ENCODE measurements at regions not wholly inside any gene's neighbourhood (a gene's known extent, or its start where the extent isn't known, plus 50 kb on each side); places are given as distances from the start of the nearest gene placed in this dataset.

DNA sequence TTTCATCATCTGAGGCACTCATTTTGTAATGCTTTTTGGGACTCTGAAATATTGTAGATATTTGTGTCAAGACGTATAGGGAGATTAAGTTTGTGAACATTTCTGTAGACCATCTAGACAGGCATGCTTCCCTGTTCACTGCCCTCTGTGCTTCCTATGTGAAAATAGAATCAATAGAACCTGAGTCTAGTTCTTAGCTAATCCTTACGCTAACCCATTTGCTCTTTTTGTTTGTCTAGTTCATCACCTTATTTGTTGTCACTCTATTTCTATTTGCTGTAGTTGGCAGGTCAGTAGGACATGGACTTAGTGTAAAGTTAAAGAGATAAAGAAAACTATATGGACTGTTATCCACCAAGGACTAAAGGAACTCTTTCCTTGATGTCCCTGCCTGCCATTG is 1755.2 kb downstream of the C4orf33 start:
- ChIA-PET CTCF (no interaction called here), POLR2A (no interaction called here)
- H3K4me3 Mint-ChIP-seq = no peak overlapping the region
- TF ChIP-seq, protein P1, sequence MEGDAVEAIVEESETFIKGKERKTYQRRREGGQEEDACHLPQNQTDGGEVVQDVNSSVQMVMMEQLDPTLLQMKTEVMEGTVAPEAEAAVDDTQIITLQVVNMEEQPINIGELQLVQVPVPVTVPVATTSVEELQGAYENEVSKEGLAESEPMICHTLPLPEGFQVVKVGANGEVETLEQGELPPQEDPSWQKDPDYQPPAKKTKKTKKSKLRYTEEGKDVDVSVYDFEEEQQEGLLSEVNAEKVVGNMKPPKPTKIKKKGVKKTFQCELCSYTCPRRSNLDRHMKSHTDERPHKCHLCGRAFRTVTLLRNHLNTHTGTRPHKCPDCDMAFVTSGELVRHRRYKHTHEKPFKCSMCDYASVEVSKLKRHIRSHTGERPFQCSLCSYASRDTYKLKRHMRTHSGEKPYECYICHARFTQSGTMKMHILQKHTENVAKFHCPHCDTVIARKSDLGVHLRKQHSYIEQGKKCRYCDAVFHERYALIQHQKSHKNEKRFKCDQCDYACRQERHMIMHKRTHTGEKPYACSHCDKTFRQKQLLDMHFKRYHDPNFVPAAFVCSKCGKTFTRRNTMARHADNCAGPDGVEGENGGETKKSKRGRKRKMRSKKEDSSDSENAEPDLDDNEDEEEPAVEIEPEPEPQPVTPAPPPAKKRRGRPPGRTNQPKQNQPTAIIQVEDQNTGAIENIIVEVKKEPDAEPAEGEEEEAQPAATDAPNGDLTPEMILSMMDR (IDR thresholded peaks at IDR 0.05) = no peak
- H3K4me3 ChIP-seq (ENCODE audit: low read length) = no peak overlapping the region
- H3K27ac ChIP-seq (ENCODE audit: low read depth in 1 of 2, low read length in 2 of 2) = no peak overlapping the region
- no peaks in the 10 kb centered on the region for H3K4me1 ChIP-seq (ENCODE audit: insufficient read depth, low read length)
- H3K36me3 Mint-ChIP-seq (ENCODE audit: low read depth) = no peaks in the 10 kb centered on the region
- DNase-seq (no peak), ATAC-seq (ENCODE audit: poor library complexity) (no peak)
- peaks cover 2% of the 10 kb centered on the region for H3K9me3 Mint-ChIP-seq
- no peaks in the 10 kb centered on the region for H3K27me3 ChIP-seq (ENCODE audit: control insufficient read depth in 1 of 2, insufficient read depth in 2 of 2, low read length in 2 of 2)
- no peaks in the 10 kb centered on the region for H3K27me3 Mint-ChIP-seq
- H3K27ac Mint-ChIP-seq = no peak overlapping the region
- no peaks in the 10 kb centered on the region for H3K36me3 ChIP-seq (ENCODE audit: insufficient read depth, low read length)
- peaks cover 5% of the 10 kb centered on the region in 2 experiments for H3K9me3 ChIP-seq (ENCODE audit: control insufficient read depth in 1 of 2, insufficient read depth in 1 of 2, low read length in 2 of 2)
- no peaks in the 10 kb centered on the region for H3K4me1 Mint-ChIP-seq (ENCODE audit: low read depth)
- intact Hi-C loops (cut with DNase I, micrococcal nuclease) = no loop called here

DNA sequence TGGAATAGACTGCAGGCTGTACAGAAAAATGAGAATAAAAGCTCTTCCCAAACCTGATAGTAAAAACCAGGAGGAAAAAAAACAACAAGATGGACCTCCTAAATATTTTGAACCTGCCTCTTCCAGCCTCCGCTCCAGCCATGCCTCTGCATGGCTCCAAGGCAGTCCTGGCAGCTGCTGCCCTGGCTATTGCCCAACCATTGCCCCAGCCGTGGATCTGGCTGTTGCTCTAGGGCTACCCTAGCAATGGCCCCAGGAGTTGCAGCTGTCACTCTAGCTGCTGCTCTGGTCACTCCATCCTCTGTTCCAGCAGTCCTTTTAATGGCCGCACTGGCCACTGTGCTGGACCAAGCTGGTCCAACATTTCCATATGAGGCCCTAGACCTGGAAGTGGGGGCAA is 1756.0 kb downstream of the C4orf33 start:
- H3K36me3 Mint-ChIP-seq (ENCODE audit: low read depth) = no peaks in the 10 kb centered on the region
- H3K4me1 Mint-ChIP-seq (ENCODE audit: low read depth) = no peaks in the 10 kb centered on the region
- ATAC-seq (ENCODE audit: poor library complexity) = no peak
- peaks cover 5% of the 10 kb centered on the region in 2 experiments for H3K9me3 ChIP-seq (ENCODE audit: control insufficient read depth in 1 of 2, insufficient read depth in 1 of 2, low read length in 2 of 2)
- H3K4me1 ChIP-seq (ENCODE audit: insufficient read depth, low read length) = no peaks in the 10 kb centered on the region
- no peaks in the 10 kb centered on the region for H3K27me3 Mint-ChIP-seq
- H3K4me3 Mint-ChIP-seq = no peak overlapping the region
- no peak overlapping the region for H3K27ac ChIP-seq (ENCODE audit: low read depth in 1 of 2, low read length in 2 of 2)
- H3K9me3 Mint-ChIP-seq = peaks cover 2% of the 10 kb centered on the region
- no peak overlapping the region for H3K4me3 ChIP-seq (ENCODE audit: low read length)
- ChIA-PET CTCF (no interaction called here), POLR2A (no interaction called here)
- H3K27ac Mint-ChIP-seq = no peak overlapping the region
- intact Hi-C loops (cut with DNase I, micrococcal nuclease) = no loop called here
- TF ChIP-seq, protein P1 (IDR thresholded peaks at IDR 0.05) = no peak
- no peaks in the 10 kb centered on the region for H3K27me3 ChIP-seq (ENCODE audit: control insufficient read depth in 1 of 2, insufficient read depth in 2 of 2, low read length in 2 of 2)
- DNase-seq = no peak
- H3K36me3 ChIP-seq (ENCODE audit: insufficient read depth, low read length) = no peaks in the 10 kb centered on the region

DNA sequence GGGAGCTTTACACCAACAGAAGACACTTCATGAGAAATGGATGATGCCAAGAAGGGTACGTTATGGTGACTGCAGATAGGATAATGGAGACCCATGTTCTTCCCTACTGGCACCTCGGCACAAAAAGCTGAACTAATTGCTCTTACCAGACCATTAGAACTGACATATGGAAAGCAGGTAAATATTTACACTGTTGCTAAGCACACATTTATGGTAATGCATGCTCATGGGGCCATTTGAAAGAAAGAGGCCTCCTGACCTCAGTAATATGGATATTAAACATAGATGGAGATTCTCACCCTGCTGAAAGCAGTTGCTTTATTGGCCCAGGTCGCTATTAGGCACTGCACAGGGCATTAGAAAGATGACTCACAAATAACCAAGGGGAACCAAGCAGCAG is 1759.6 kb downstream of the C4orf33 start:
- H3K36me3 Mint-ChIP-seq (ENCODE audit: low read depth) = no peaks in the 10 kb centered on the region
- H3K27me3 Mint-ChIP-seq = no peaks in the 10 kb centered on the region
- H3K27ac ChIP-seq (ENCODE audit: low read depth in 1 of 2, low read length in 2 of 2) = no peak overlapping the region
- no peaks in the 10 kb centered on the region for H3K36me3 ChIP-seq (ENCODE audit: insufficient read depth, low read length)
- CTCF ChIA-PET = no interaction called here
- no peaks in the 10 kb centered on the region for H3K4me1 ChIP-seq (ENCODE audit: insufficient read depth, low read length)
- TF ChIP-seq, protein P1 (IDR thresholded peaks at IDR 0.05) = no peak
- H3K27ac Mint-ChIP-seq = no peak overlapping the region
- no peak overlapping the region for H3K4me3 Mint-ChIP-seq
- H3K4me3 ChIP-seq (ENCODE audit: low read length) = no peak overlapping the region
- intact Hi-C loops (cut with DNase I, micrococcal nuclease) = no loop called here
- DNase-seq (no peak), ATAC-seq (ENCODE audit: poor library complexity) (no peak)
- POLR2A ChIA-PET = no interaction called here
- H3K4me1 Mint-ChIP-seq (ENCODE audit: low read depth) = no peaks in the 10 kb centered on the region
- H3K27me3 ChIP-seq (ENCODE audit: control insufficient read depth in 1 of 2, insufficient read depth in 2 of 2, low read length in 2 of 2) = no peaks in the 10 kb centered on the region
- H3K9me3 Mint-ChIP-seq = peaks cover 2% of the 10 kb centered on the region
- peaks cover 5 to 9% of the 10 kb centered on the region in 2 experiments for H3K9me3 ChIP-seq (ENCODE audit: control insufficient read depth in 1 of 2, insufficient read depth in 1 of 2, low read length in 2 of 2)

Data from CD4-positive, alpha-beta T cell (primary cell).